SK-N-SH treated with all-trans-retinoic acid at 6 μM for 48 hours (cell line): ENCODE measurements at regions not wholly inside any gene's neighbourhood (a gene's known extent, or its start where the extent isn't known, plus 50 kb on each side); places are given as distances from the start of the nearest gene placed in this dataset.

Experiments
- ATAC-seq: fragments of 200-7000 bp; cut with Tn5 transposase; 3 replicates; pipeline ENCODE4 v1.9.1; 2020; ENCODE audit warnings: mild to moderate bottlenecking, moderate library complexity
- BACH2 ChIP-seq: fragments of 250-450 bp; sonication (Bioruptor Pico); IDR thresholded peaks from 2 replicates; pipeline ENCODE4 v1.9.0; 2021; ENCODE audit warnings: mild to moderate bottlenecking, borderline replicate concordance
- CSDC2 ChIP-seq: fragments of 250-450 bp; sonication (Bioruptor Pico); IDR thresholded peaks from 2 replicates; pipeline ENCODE4 v1.5.0; 2020; ENCODE audit warnings: mild to moderate bottlenecking, moderate library complexity
- GLIS3 ChIP-seq: fragments of 250-450 bp; sonication (Bioruptor Pico); IDR thresholded peaks from 2 replicates; pipeline ENCODE4 v1.5.0; 2020; ENCODE audit warnings: mild to moderate bottlenecking, moderate library complexity
- ISL1 ChIP-seq: fragments of 250-450 bp; sonication (Bioruptor Pico); IDR thresholded peaks from 2 replicates; pipeline ENCODE4 v2.1.2; 2022; ENCODE audit warnings: mild to moderate bottlenecking, moderate library complexity
- OSR1 ChIP-seq: fragments of 250-450 bp; sonication (Bioruptor Pico); IDR thresholded peaks from 2 replicates; pipeline ENCODE4 v1.8.0; 2022; ENCODE audit warnings: moderate library complexity, mild to moderate bottlenecking, inconsistent platforms
- PPARA ChIP-seq: fragments of 250-450 bp; sonication (Bioruptor Pico); IDR thresholded peaks from 2 replicates; pipeline ENCODE4 v1.5.0; 2020; ENCODE audit warnings: mild to moderate bottlenecking, borderline replicate concordance
- RARB ChIP-seq: fragments of 250-450 bp; sonication (Bioruptor Pico); IDR thresholded peaks from 2 replicates; pipeline ENCODE4 v1.8.0; 2021; ENCODE audit warnings: mild to moderate bottlenecking, moderate library complexity
- SNAI2 ChIP-seq: fragments of 250-450 bp; sonication (Bioruptor Pico); IDR thresholded peaks from 2 replicates; pipeline ENCODE4 v1.5.0; 2020; ENCODE audit warnings: mild to moderate bottlenecking, moderate library complexity
- TCF4 ChIP-seq: fragments of 250-450 bp; sonication (Bioruptor Pico); IDR thresholded peaks from 2 replicates; pipeline ENCODE4 v1.8.0; 2021; ENCODE audit warnings: mild to moderate bottlenecking, moderate library complexity, borderline replicate concordance
- TOX ChIP-seq: fragments of 250-450 bp; sonication (Bioruptor Pico); IDR thresholded peaks from 2 replicates; pipeline ENCODE4 v1.8.0; 2021; ENCODE audit warnings: mild to moderate bottlenecking, moderate library complexity, borderline replicate concordance
- ZC3H10 ChIP-seq: fragments of 250-450 bp; sonication (Bioruptor Pico); IDR thresholded peaks from 2 replicates; pipeline ENCODE4 v1.5.1; 2021; ENCODE audit warnings: mild to moderate bottlenecking, moderate library complexity
- ZFP3 ChIP-seq: fragments of 250-450 bp; sonication (Bioruptor Pico); IDR thresholded peaks from 2 replicates; pipeline ENCODE4 v1.5.0; 2020; ENCODE audit warnings: mild to moderate bottlenecking, moderate library complexity
- ZFP30 ChIP-seq: fragments of 450-650 bp; formaldehyde crosslinking; IDR thresholded peaks from 2 replicates; pipeline ENCODE4 v1.5.0; 2022; ENCODE audit warnings: mild to moderate bottlenecking, moderate library complexity
- ZNF70 ChIP-seq: fragments of 450-650 bp; formaldehyde crosslinking; IDR thresholded peaks from 2 replicates; pipeline ENCODE4 v1.5.0; 2020; ENCODE audit warnings: mild to moderate bottlenecking, moderate library complexity
- ZNF8 ChIP-seq: fragments of 450-650 bp; formaldehyde crosslinking; IDR thresholded peaks from 2 replicates; pipeline ENCODE4 v1.5.0; 2020; ENCODE audit warnings: mild to moderate bottlenecking, moderate library complexity
- TF ChIP-seq, protein P1 (sequence below): fragments of 250-450 bp; sonication (Bioruptor Pico); IDR thresholded peaks from 2 replicates; pipeline ENCODE4 v1.8.0; 2021; ENCODE audit warnings: low read depth, mild to moderate bottlenecking, moderate library complexity, borderline replicate concordance
- TF ChIP-seq, protein P2 (sequence below): fragments of 250-450 bp; sonication (Bioruptor Pico); IDR thresholded peaks from 2 replicates; pipeline ENCODE4 v1.5.1; 2021; ENCODE audit warnings: mild to moderate bottlenecking, moderate library complexity
- TF ChIP-seq, protein P3 (sequence below): fragments of 250-450 bp; sonication (Bioruptor Pico); IDR thresholded peaks from 2 replicates; pipeline ENCODE4 v1.8.0; 2020; ENCODE audit warnings: mild to moderate bottlenecking, moderate library complexity, borderline replicate concordance
- TF ChIP-seq, protein P4 (sequence below): fragments of 250-450 bp; sonication (Bioruptor Pico); IDR thresholded peaks from 2 replicates; pipeline ENCODE4 v1.5.1; 2020; ENCODE audit warnings: low read depth, mild to moderate bottlenecking, moderate library complexity

DNA sequence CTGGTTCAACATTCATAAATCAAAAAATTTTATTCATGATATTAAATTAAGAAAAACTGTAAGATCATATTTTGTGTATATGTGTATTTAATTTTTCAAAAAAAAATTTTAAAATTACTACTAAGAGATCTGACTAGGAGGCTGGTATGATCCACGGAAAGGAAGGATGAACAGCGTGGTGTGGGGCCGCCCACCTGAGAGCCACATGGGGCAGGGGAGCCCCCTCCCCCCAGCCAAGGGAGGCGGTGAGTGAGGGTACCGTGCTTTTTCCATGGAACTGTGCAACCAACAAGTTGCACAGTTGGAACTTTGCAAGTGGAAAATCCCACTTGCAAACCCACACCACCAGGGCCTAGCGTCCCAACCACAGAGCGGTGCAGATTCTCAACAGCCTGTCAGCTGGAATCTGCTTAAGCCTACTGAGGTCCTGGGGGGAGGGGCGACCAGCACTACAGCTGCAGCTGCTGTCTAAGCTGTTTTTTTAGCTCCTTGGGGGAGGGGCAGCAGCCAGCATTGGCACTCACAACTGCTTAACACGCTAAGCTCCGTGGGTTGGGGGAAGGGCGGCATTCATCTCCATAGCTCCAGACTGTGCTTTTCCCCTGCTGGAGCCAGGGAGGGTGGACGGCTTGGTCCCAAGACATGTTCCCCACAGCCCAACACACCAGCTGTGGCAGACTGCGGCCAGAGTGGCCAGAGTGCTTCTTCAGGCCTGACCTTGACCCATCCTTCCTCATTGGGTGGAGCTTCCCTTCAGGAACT is 94.2 kb upstream of the IGFBP3 start (continued):
- TF ChIP-seq, protein P1, sequence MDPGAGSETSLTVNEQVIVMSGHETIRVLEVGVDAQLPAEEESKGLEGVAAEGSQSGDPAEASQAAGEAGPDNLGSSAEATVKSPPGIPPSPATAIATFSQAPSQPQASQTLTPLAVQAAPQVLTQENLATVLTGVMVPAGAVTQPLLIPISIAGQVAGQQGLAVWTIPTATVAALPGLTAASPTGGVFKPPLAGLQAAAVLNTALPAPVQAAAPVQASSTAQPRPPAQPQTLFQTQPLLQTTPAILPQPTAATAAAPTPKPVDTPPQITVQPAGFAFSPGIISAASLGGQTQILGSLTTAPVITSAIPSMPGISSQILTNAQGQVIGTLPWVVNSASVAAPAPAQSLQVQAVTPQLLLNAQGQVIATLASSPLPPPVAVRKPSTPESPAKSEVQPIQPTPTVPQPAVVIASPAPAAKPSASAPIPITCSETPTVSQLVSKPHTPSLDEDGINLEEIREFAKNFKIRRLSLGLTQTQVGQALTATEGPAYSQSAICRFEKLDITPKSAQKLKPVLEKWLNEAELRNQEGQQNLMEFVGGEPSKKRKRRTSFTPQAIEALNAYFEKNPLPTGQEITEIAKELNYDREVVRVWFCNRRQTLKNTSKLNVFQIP (CRISPR knock-in tag) = no peak

DNA sequence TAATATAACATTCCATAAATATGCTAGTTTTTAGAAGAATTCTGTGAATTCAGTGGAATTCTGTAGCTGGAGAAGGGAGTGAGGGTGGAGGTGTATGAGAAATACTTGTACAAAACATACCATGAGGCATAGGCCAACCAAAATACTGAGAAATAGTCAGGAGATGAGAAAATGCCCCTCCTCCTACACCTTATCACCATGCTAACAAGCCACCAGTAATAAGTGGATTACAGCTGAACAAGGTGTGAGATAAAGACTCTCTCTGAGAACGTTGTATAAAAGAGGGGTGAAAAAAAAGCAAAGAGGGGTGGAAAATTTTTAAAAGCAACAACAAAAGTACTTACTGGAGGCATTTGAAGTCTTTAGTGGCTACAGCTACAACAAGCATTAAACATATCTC is 90.4 kb upstream of the IGFBP3 start:
- TF ChIP-seq, protein P2, sequence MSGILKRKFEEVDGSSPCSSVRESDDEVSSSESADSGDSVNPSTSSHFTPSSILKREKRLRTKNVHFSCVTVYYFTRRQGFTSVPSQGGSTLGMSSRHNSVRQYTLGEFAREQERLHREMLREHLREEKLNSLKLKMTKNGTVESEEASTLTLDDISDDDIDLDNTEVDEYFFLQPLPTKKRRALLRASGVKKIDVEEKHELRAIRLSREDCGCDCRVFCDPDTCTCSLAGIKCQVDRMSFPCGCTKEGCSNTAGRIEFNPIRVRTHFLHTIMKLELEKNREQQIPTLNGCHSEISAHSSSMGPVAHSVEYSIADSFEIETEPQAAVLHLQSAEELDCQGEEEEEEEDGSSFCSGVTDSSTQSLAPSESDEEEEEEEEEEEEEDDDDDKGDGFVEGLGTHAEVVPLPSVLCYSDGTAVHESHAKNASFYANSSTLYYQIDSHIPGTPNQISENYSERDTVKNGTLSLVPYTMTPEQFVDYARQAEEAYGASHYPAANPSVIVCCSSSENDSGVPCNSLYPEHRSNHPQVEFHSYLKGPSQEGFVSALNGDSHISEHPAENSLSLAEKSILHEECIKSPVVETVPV (CRISPR knock-in tag) = no peak
- TF ChIP-seq PPARA (no peak), SNAI2 (CRISPR knock-in tag) (no peak), GLIS3 (no peak), BACH2 (no peak), ZNF70 (CRISPR knock-in tag) (no peak), ZNF8 (CRISPR knock-in tag) (no peak), TOX (CRISPR knock-in tag) (no peak), TCF4 (CRISPR knock-in tag) (no peak), ISL1 (CRISPR knock-in tag) (no peak)
- TF ChIP-seq, protein P3, sequence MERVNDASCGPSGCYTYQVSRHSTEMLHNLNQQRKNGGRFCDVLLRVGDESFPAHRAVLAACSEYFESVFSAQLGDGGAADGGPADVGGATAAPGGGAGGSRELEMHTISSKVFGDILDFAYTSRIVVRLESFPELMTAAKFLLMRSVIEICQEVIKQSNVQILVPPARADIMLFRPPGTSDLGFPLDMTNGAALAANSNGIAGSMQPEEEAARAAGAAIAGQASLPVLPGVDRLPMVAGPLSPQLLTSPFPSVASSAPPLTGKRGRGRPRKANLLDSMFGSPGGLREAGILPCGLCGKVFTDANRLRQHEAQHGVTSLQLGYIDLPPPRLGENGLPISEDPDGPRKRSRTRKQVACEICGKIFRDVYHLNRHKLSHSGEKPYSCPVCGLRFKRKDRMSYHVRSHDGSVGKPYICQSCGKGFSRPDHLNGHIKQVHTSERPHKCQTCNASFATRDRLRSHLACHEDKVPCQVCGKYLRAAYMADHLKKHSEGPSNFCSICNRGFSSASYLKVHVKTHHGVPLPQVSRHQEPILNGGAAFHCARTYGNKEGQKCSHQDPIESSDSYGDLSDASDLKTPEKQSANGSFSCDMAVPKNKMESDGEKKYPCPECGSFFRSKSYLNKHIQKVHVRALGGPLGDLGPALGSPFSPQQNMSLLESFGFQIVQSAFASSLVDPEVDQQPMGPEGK (CRISPR knock-in tag) = no peak
- TF ChIP-seq, protein P4, sequence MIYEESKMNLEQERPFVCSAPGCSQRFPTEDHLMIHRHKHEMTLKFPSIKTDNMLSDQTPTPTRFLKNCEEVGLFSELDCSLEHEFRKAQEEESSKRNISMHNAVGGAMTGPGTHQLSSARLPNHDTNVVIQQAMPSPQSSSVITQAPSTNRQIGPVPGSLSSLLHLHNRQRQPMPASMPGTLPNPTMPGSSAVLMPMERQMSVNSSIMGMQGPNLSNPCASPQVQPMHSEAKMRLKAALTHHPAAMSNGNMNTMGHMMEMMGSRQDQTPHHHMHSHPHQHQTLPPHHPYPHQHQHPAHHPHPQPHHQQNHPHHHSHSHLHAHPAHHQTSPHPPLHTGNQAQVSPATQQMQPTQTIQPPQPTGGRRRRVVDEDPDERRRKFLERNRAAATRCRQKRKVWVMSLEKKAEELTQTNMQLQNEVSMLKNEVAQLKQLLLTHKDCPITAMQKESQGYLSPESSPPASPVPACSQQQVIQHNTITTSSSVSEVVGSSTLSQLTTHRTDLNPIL (CRISPR knock-in tag) = no peak

DNA sequence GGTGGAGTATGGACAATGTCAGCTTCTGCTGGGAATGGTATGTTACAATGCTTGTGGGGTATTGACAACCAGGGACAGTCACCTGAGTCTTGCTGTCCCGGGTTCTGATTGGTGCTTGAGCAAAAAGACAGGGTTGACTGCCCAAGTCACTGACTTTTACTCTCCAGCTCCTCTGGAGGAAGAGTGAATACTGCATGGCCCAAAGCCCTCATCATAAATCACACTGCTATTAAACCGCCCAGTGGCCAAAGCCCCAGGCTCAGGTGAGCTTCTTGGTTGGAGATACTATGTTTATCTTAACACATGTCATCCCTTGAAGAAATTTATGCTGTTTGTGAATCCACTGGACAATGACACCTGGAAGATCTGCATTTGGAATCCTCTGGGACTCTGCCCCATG is 90.0 kb upstream of the IGFBP3 start:
- ATAC-seq = no peak
- TF ChIP-seq TOX (CRISPR knock-in tag) (no peak), ZNF70 (CRISPR knock-in tag) (no peak), TCF4 (CRISPR knock-in tag) (no peak), ZC3H10 (CRISPR knock-in tag) (no peak), RARB (CRISPR knock-in tag) (no peak), ZFP30 (CRISPR knock-in tag) (no peak), CSDC2 (no peak), ZFP3 (CRISPR knock-in tag) (no peak), BACH2 (no peak), OSR1 (no peak), ZNF8 (CRISPR knock-in tag) (no peak), GLIS3 (no peak)
- TF ChIP-seq, protein P4 (CRISPR knock-in tag) = no peak
- TF ChIP-seq, protein P2 (CRISPR knock-in tag) = no peak
- TF ChIP-seq, all 23 proteins: peak for 0

More for the DNA sequence above, 90.4 kb upstream of the IGFBP3 start:
- no peak for ATAC-seq
